NCI-H1930 (cell line): ENCODE measurements at regions not wholly inside any gene's neighbourhood (a gene's known extent, or its start where the extent isn't known, plus 50 kb on each side); places are given as distances from the start of the nearest gene placed in this dataset.
"Not testable (repeated sequence)": the region's sequence is repeated elsewhere in the genome, so short reads cannot be mapped to it uniquely, and the experiment has no call there.

Source experiments
- DNase-seq, 2 experiments: peaks; one replicate each; lab custom pipeline; 2025; lab: John Stamatoyannopoulos, UW

DNA sequence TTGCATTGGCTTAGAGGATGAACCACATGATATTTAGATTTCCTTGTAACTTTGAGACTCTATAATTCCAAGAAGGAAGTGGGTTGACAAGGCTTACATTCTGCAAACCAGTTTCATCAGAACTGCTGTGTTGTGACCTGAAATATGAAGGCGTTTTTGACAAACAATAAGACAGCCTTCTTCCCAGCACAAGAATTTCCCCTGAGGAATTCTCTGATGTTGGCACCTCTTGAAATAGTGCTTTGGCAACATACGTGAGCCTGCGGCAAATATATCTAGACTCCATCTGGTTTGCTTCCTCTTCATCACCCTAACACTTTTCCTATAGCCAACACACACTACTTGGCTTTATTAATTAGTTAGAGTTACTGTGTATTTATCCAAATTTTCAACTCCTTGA is 585.5 kb upstream of the SOX9 start:
- no peak for DNase-seq

DNA sequence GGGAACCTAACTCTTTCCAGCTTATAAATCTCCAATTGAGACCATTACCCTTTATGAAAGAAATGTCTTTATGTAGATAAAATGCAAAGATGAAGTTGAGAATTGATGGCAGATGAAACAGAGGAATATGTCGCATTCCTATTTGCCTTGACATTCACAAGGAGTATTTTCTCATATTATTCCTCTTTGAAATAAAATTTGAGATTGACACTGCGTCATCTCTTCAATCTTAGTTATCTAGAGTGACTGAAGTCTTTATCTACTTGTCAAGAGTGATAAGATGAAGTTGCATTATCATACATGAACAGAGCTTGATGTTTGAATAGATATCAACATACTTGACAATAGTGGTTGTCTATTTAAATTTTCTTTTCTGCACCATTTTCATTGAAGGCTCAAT is 574.4 kb upstream of the SOX9 start:
- no peak for DNase-seq

GRCh38 chr17:71547904-71548303 is 572.9 kb upstream of the SOX9 start:
- DNase-seq = no peak

DNA sequence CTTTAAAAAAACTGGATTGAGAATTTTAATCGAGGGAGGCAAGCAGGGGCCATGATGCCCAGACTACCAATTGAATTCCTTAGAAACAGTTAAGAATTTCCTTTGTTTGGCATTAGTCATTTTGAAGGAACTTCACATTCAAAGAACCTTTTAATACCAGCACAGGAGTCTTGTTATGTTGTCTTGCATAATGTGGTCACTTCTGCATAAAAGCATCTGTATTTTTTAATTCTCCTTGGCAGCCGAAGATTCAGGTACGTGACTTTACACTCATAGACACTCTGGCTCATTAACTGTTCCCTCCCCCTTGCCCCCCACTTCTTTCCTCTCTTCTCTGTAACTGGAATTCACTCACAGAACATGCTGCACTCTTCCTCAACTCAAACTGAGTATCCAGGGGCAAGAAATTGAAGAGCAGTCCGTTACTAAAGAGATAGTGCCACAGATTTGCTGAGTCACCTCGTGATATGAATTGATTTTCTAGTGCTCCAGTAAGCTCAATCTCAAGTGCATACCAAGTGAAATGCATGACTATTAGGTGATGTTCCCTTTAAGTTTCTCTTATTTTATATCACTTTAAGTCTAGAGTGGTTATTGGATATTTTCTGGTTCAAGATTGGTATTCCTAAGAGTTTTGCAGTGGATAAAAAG is 572.2 kb upstream of the SOX9 start:
- no peak for DNase-seq

- DNase-seq = no peak
Measured at GRCh38 chr17:71550675-71551074, 570.1 kb upstream of the SOX9 start.

DNA sequence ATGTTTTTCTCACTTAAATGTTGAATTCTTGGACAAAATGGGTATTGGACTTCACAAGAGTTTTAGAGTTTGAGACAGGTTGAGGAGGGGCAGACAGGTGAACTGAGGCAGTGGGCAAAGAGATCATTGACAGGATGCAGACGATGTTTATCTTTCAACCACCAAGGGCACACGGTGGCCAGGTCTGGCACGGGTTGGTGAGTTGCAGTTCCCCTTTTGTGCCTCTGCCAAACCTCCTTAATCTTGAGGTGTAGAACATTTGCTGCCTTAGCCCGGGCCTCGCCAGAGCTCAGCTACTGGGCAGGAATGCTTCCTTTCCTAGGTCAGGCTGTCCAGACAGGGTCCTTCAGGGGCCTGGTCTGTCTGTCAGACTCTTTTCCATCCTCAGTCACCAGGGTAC is 567.4 kb upstream of the SOX9 start:
- no peak for DNase-seq

DNA sequence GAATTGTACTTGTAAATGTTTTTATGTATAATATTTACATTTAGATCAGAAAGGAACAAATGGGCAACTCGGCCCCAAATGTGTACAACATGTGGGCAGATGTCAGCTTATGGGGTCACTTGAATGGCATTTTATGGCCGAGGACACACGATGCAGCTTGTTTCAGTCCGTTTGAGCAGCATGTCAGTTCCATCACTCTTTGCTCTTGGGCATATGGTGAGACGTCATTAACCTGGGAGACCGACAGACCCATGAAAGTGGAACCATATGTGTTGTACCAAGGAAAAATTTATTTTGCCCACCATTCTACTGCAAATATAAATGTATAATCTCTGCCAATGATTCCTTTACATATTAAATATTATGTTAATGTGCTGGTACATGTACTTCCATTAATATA is 561.9 kb upstream of the SOX9 start:
- DNase-seq = no peak

- DNase-seq = no peak
Measured at GRCh38 chr17:71572343-71572742, 548.5 kb upstream of the SOX9 start.

- no peak for DNase-seq
Measured at GRCh38 chr17:71578446-71578845, 542.4 kb upstream of the SOX9 start.

- DNase-seq = no peak
Measured at GRCh38 chr17:71580220-71580619, 540.6 kb upstream of the SOX9 start.

DNA sequence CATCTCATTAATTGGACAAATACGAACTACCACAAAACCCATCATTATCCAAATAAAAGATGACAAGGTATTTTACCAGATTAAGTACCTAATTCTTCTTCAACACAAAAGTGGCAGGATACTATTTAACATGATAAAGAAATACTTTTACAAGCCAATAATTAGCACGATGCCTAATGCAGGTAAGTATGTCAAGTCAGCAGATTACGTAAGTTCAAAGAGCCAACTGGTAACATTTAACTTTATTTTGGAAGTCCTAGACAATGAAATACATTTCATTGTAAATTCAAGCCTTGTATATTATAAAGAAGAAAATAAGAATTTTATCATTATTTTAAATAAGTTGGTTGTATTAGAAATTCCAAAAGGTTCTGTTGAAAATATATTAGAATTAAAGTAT is 535.3 kb upstream of the SOX9 start:
- no peak for DNase-seq

DNA sequence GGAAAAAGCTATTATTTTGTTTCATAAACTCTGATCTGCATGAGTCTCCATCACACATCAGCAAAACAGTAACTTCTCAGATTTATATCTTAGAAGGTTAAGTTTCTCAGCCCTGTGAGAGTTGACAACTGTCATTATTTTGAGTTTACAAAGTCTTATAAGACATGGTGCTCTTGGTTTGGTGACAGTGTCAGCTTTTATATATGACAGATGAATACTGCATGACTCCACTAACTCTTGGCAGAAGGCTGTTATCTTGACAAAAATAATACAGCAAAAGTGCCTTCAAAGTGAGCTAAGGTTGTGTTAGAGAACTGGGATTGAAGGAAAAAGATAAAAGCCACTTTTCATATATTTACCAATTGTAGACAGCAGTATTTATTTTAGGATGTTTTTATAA is 528.4 kb upstream of the SOX9 start:
- DNase-seq = no peak

DNA sequence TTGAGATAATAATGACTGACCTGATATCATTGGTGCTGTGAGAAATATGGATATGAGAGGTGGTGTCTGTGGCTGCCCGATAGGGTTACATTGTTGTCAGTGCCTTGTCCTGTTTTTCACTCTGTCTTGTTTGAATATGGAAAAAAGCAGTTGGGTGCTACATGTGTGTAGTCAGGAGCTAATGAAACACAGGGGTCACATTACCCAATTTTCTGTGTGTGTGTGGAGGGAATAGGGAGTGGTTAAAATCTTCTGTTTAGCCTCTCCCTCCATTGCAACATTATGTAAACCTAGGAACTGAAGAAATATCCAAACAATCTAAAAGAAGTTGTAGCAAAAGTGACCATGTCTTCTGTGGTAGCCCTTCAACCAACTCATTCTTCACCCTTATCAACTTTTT is 527.7 kb upstream of the SOX9 start:
- no peak for DNase-seq

- not testable (repeated sequence) for DNase-seq
Measured at GRCh38 chr17:71599583-71599982, 521.2 kb upstream of the SOX9 start.

GRCh38 chr17:71600137-71600789 is 520.6 kb upstream of the SOX9 start:
- no peak for DNase-seq

GRCh38 chr17:71601894-71602504 is 518.8 kb upstream of the SOX9 start:
- DNase-seq = no peak

- DNase-seq = peak; percentile 87 to 90
Measured at GRCh38 chr17:71613996-71614395, 506.8 kb upstream of the SOX9 start.

GRCh38 chr17:71615820-71616219 is 505.0 kb upstream of the SOX9 start:
- DNase-seq = no peak

DNA sequence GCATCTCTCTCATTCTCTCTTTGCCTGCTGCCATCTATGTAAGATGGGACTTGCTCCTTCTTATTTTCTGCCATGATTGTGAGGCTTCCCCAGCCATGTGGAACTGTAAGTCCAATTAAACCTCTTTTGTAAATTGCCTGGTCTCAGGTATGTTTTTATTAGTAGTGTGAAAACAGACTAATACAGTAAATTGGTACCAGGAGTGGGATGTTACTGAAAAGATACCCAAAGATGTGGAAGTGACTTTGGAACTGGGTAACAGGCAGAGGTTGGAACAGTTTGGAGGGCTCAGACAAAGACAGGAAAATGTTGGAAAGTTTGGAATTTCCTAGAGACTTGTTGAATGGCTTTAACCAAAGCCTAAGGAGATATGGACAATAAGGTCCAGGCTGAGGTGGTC is 503.1 kb upstream of the SOX9 start:
- DNase-seq = not testable (repeated sequence)

GRCh38 chr17:71625330-71625729 is 495.5 kb upstream of the SOX9 start:
- DNase-seq = no peak

GRCh38 chr17:71628306-71628705 is 492.5 kb upstream of the SOX9 start:
- no peak for DNase-seq

- DNase-seq = no peak
Measured at GRCh38 chr17:71631483-71631882, 489.3 kb upstream of the SOX9 start.

DNA sequence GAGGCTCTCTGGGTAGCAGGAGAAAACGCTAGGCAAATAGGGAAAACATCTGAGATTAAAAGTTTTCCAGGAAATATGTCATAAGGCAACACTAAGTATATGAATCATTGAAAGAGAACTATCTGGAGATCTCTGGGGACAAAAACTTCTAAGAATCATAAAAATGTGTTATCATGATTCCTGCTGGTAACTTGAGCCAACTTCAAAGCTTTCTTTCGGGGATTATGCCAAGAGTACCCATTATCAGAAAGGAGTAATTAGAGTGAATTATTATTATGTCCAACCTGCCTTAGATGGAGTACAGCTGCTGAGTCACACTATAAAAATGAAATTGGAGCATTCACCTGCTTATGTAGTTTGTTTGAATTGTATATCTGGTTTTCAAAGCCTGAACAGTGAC is 488.5 kb upstream of the SOX9 start:
- peak in 1 of 2 experiments; percentile 6 for DNase-seq

DNA sequence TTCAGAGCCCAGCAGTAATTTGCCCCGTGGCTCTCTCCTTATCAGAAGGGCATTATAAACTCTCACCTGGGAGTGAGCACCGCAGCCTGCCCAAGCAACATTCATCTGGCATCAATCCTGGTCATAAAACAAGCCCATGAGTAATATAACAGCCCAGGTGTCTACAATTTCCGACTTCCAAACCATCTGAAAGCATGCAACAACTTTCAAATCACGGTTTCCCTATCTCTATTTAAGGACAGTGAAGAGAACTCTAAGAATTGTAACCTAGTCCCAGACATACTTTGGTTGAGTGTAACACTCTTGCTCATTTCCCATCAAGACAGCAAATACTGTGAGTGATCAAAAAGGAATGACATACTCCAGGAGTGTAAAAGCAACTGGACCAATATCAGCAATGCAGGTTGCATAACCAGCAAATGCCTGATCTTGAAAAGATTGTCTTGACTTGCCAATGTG is 487.4 kb upstream of the SOX9 start:
- DNase-seq = no peak
